ENCODE measurements at regions not wholly inside any gene's neighbourhood (a gene's known extent, or its start where the extent isn't known, plus 50 kb on each side); places are given as distances from the start of the nearest gene placed in this dataset.

GRCh38 chr3:115359536-115359935 is 212.4 kb upstream of the ZBTB20 start:
- no peak for DNase-seq (ENCODE audit: low spot score)
- CTCF ChIA-PET = no interaction called here
- POLR2A ChIA-PET (ENCODE audit: low non-redundant PET) = no interaction called here

GRCh38 chr3:115361806-115362205 is 214.7 kb upstream of the ZBTB20 start:
- no peak overlapping the region for H3K27ac ChIP-seq
- no peak for DNase-seq (ENCODE audit: low spot score)
- POLR2A ChIA-PET (ENCODE audit: low non-redundant PET) = no interaction called here
- CTCF ChIA-PET = no interaction called here
- TF ChIP-seq, protein P1, sequence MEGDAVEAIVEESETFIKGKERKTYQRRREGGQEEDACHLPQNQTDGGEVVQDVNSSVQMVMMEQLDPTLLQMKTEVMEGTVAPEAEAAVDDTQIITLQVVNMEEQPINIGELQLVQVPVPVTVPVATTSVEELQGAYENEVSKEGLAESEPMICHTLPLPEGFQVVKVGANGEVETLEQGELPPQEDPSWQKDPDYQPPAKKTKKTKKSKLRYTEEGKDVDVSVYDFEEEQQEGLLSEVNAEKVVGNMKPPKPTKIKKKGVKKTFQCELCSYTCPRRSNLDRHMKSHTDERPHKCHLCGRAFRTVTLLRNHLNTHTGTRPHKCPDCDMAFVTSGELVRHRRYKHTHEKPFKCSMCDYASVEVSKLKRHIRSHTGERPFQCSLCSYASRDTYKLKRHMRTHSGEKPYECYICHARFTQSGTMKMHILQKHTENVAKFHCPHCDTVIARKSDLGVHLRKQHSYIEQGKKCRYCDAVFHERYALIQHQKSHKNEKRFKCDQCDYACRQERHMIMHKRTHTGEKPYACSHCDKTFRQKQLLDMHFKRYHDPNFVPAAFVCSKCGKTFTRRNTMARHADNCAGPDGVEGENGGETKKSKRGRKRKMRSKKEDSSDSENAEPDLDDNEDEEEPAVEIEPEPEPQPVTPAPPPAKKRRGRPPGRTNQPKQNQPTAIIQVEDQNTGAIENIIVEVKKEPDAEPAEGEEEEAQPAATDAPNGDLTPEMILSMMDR (conservative IDR thresholded peaks at IDR 0.05; ENCODE audit: low read depth) = no peak

More at GRCh38 chr3:115359536-115359935, 212.4 kb upstream of the ZBTB20 start:
- TF ChIP-seq, protein P1 (conservative IDR thresholded peaks at IDR 0.05; ENCODE audit: low read depth) = no peak
- H3K27ac ChIP-seq = no peak overlapping the region

GRCh38 chr3:115363071-115363470 is 216.0 kb upstream of the ZBTB20 start:
- POLR2A ChIA-PET (ENCODE audit: low non-redundant PET) = no interaction called here
- CTCF ChIA-PET = no interaction called here
- TF ChIP-seq, protein P1 (conservative IDR thresholded peaks at IDR 0.05; ENCODE audit: low read depth) = no peak

DNA sequence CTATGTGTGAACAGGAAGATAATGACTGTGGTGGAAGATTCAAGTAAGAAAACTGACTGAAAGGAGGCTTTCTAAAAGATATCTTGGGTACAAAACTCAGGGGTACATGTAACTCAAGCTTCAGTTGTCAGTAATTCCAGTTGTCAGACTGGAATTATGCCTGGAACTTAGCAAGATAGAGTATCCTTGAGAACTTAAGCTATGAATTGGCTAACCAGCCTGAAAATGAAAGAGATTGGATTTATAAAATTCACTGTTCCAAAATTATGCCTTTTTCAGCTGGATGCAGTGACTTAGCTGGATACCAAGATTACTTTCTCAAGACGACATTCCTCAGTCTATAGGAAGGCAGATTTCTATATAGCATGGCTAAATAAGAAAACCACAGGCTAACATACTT is 221.9 kb upstream of the ZBTB20 start:
- ChIA-PET POLR2A (ENCODE audit: low non-redundant PET) (no interaction called here), CTCF (no interaction called here)
- TF ChIP-seq, protein P1 (conservative IDR thresholded peaks at IDR 0.05; ENCODE audit: low read depth) = no peak
- H3K27ac ChIP-seq = no peak overlapping the region
- DNase-seq (ENCODE audit: low spot score) = no peak

More at GRCh38 chr3:115363071-115363470, 216.0 kb upstream of the ZBTB20 start:
- no peak for DNase-seq (ENCODE audit: low spot score)
- H3K27ac ChIP-seq = no peak overlapping the region

DNA sequence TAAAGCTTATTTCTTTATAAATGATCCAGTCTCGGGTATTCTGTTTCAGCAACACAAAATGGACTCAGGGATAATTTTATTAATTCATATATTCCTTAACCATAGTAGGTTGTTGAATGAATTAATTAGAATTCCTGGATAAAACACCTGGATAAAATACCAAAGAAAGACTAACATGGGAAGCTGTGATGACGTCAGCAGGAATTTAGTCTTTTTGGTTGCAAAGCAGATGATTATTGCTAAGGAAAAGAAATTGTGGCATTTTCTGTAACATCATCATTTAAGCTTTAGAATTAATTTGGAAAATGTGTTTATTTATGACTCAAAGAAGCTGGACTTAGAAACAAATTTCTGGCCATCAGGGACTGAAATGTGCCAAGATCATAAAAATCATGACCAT is 228.3 kb upstream of the ZBTB20 start:
- POLR2A ChIA-PET (ENCODE audit: low non-redundant PET) = no interaction called here
- CTCF ChIA-PET = interaction anchor here (0.6 kb wide), 1 partner anchor 12 kb away, joined by 3 read pairs; no protein-coding TSS in a partner anchor
- no peak overlapping the region for H3K27ac ChIP-seq
- DNase-seq (ENCODE audit: low spot score) = no peak
- TF ChIP-seq, protein P1 (conservative IDR thresholded peaks at IDR 0.05; ENCODE audit: low read depth) = no peak

DNA sequence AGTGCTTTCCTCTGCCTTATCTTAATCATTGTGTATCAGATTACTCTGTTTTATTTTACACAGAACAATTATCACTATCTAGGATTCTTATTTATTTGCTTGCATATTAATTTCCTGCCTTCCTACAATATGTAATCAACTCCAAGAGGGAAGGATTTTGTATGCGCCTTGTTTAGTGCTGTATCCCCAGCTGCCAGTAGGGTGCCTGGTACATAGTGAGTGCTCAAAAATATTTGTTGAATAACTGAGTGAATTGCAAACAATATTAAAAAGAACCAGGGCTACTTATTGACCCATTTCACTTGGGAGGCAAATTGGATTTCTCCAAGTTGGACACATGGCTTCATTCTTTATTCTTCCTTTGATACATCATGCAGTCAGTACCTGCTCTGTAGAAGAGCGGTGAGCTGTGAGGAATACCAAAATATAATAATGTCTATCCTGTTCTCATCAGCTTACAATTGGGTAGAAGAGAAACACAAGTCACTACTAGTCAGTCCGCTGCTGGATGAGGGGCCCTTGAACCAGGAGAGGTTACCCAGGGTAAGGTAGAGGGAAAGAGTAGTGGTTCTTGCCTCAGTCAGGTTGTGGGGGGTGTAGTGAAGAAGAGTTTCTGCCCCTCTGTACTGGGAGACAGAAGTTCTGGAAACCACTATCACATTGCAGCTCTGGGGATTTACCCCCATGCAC is 233.9 kb upstream of the ZBTB20 start:
- DNase-seq (ENCODE audit: low spot score) = no peak
- TF ChIP-seq, protein P1 (conservative IDR thresholded peaks at IDR 0.05; ENCODE audit: low read depth) = no peak
- ChIA-PET CTCF (interaction anchor here (0.7 kb wide), 1 partner anchor 8 kb away, joined by 3 read pairs; no protein-coding TSS in a partner anchor), POLR2A (ENCODE audit: low non-redundant PET) (no interaction called here)
- H3K27ac ChIP-seq = no peak overlapping the region

Measured in RWPE1 (cell line).